HCT116 (cell line): ENCODE measurements at regions not wholly inside any gene's neighbourhood (a gene's known extent, or its start where the extent isn't known, plus 50 kb on each side); places are given as distances from the start of the nearest gene placed in this dataset.

Experiments
- ATAC-seq: fragments of 200-7000 bp; cut with Tn5 transposase; 2 replicates; pipeline ENCODE4 v1.9.1; 2020; ENCODE audit warnings: mild to moderate bottlenecking, moderate library complexity
- BruUV-seq: library from RNA; stranded (reverse); fragments of 400-500 nt; replicated peaks from 2 replicates; lab custom pipeline; 2021; lab: Mats Ljungman, UMichigan
- CTCF ChIA-PET: fragments of 300-600 bp; sonication (Branson Sonifier 250); formaldehyde crosslinking; loops from one replicate; lab custom pipeline; 2021; ENCODE audit warnings: antibody characterized with exemption; lab: Charles Lee
- POLR2A ChIA-PET: fragments of 300-600, 350-600 bp; sonication (Branson Sonifier 250); formaldehyde crosslinking; loops from one replicate; lab custom pipeline; 2021; ENCODE audit warnings: antibody characterized with exemption; lab: Charles Lee
- RAD21 ChIA-PET, 2 experiments: fragments of 300-600 bp; sonication (Branson Sonifier 250); formaldehyde crosslinking; loops; one replicate each; lab custom pipeline; 2023; ENCODE audit warnings: low total read pairs in 2 of 2; ENCODE audit not compliant: uncharacterized antibody in 2 of 2, unreplicated experiment in 2 of 2, low non-redundant PET in 1 of 2; lab: Charles Lee
- DNase-seq: peaks from one replicate; pipeline ENCODE4 v3.0.0-alpha.2; 2010; ENCODE audit warnings: low read depth, low spot score
- H2AFZ ChIP-seq: fragments of 200-600 bp; shearing (Covaris generic), sonication (generic); 2 replicates; pipeline ENCODE4 v1.6.1; 2017; ENCODE audit warnings: low read depth, mixed run types, mixed read lengths, antibody characterized with exemption, low read length; ENCODE audit not compliant: poor library complexity, severe bottlenecking
- H3K27ac ChIP-seq: 2 replicates; pipeline ENCODE4 v1.5.1; 2012; ENCODE audit warnings: low read depth, low read length
- H3K27me3 ChIP-seq: fragments of 200-600 bp; sonication (generic); 2 replicates; pipeline ENCODE4 v1.6.1; 2016; ENCODE audit warnings: mixed run types, low read length, mixed read lengths; ENCODE audit not compliant: insufficient read depth
- H3K36me3 ChIP-seq, 2 experiments: fragments of 200-500 bp in 1 of 2; fragments of 200-600 bp in 1 of 2; sonication (Bioruptor generic) in 1 of 2; sonication (generic) in 1 of 2; 2 replicates each; pipeline versions ENCODE4 v1.5.1 to v1.6.1; 2014 to 2016; ENCODE audit warnings: low read length in 2 of 2, inconsistent platforms in 1 of 2, mixed read lengths in 1 of 2, mixed run types in 1 of 2; ENCODE audit not compliant: insufficient read depth in 2 of 2, control insufficient read depth in 1 of 2
- H3K4me1 ChIP-seq, 2 experiments: fragments of 200-600 bp in 1 of 2; sonication (generic) in 1 of 2; 2 replicates each; pipeline versions ENCODE4 v1.5.1 to v1.6.1; 2012 to 2017; ENCODE audit warnings: low read length in 2 of 2, inconsistent platforms in 1 of 2, mild to moderate bottlenecking in 1 of 2, mixed read lengths in 1 of 2, mixed run types in 1 of 2, moderate library complexity in 1 of 2; ENCODE audit not compliant: insufficient read depth in 2 of 2, control insufficient read depth in 1 of 2
- H3K4me2 ChIP-seq: fragments of 200-600 bp; sonication (generic); 2 replicates; pipeline ENCODE4 v1.6.1; 2017; ENCODE audit warnings: mixed run types, low read length, mixed read lengths
- H3K4me3 ChIP-seq, 2 experiments: fragments of 200-600 bp in 1 of 2; sonication (generic) in 1 of 2; replicated peaks in 1 of 2; 2 replicates each; pipeline ENCODE4 v1.5.1; 2011 to 2016; ENCODE audit warnings: low read length in 2 of 2, control low read depth in 1 of 2, low read depth in 1 of 2, mild to moderate bottlenecking in 1 of 2, mixed read lengths in 1 of 2, mixed run types in 1 of 2
- H3K79me2 ChIP-seq: fragments of 200-600 bp; sonication (generic); 2 replicates; pipeline ENCODE4 v1.6.1; 2017; ENCODE audit warnings: mild to moderate bottlenecking, mixed run types, low read length, moderate library complexity, mixed read lengths; ENCODE audit not compliant: insufficient read depth
- H3K9ac ChIP-seq: fragments of 200-600 bp; sonication (generic); 2 replicates; pipeline ENCODE4 v1.6.1; 2016; ENCODE audit warnings: low read length, mixed read lengths
- H3K9me2 ChIP-seq: fragments of 200-600 bp; sonication (generic), shearing (Covaris generic); 2 replicates; pipeline ENCODE4 v1.6.1; 2017; ENCODE audit warnings: mixed run types, mild to moderate bottlenecking, moderate library complexity; ENCODE audit not compliant: insufficient read depth
- H3K9me3 ChIP-seq, 2 experiments: fragments of 200-500 bp in 1 of 2; fragments of 200-600 bp in 1 of 2; sonication (Bioruptor generic) in 1 of 2; sonication (generic) in 1 of 2; 2 replicates each; pipeline ENCODE4 v1.6.1; 2014 to 2017; ENCODE audit warnings: low read length in 2 of 2, mixed read lengths in 2 of 2, inconsistent platforms in 1 of 2, low read depth in 1 of 2, mild to moderate bottlenecking in 1 of 2, mixed run types in 1 of 2, moderate library complexity in 1 of 2; ENCODE audit not compliant: control insufficient read depth in 1 of 2, insufficient read depth in 1 of 2
- H4K20me1 ChIP-seq: fragments of 200-600 bp; sonication (generic), shearing (Covaris generic); 2 replicates; pipeline ENCODE4 v1.6.1; 2017; ENCODE audit warnings: mixed run types, mild to moderate bottlenecking, moderate library complexity; ENCODE audit not compliant: insufficient read depth
- CBX3 ChIP-seq: IDR thresholded peaks from 2 replicates; pipeline ENCODE4 v1.6.1; 2012; ENCODE audit warnings: low read depth
- CEBPB ChIP-seq: IDR thresholded peaks from 2 replicates; pipeline ENCODE4 v1.6.1; 2012; ENCODE audit warnings: low read depth
- CTCF ChIP-seq, 3 experiments: fragments of 200-600 bp in 1 of 3; sonication (generic) in 1 of 3; IDR thresholded peaks in 2 of 3; conservative IDR thresholded peaks in 1 of 3; 2 replicates each; pipeline ENCODE4 v1.5.1; 2012 to 2017; ENCODE audit warnings: low read depth in 2 of 3, low read length in 2 of 3, antibody characterized with exemption in 1 of 3, borderline replicate concordance in 1 of 3, control low read depth in 1 of 3, mild to moderate bottlenecking in 1 of 3, mixed read lengths in 1 of 3, mixed run types in 1 of 3, moderate library complexity in 1 of 3; ENCODE audit not compliant: insufficient read depth in 1 of 3
- EGR1 ChIP-seq: IDR thresholded peaks from 2 replicates; pipeline ENCODE4 v1.6.1; 2012; ENCODE audit warnings: low read depth
- ELF1 ChIP-seq: IDR thresholded peaks from 2 replicates; pipeline ENCODE4 v1.6.1; 2012; ENCODE audit warnings: low read depth, borderline replicate concordance
- EZH2 ChIP-seq: fragments of 200-600 bp; sonication (generic); IDR thresholded peaks from 2 replicates; pipeline ENCODE4 v1.6.1; 2017; ENCODE audit warnings: antibody characterized with exemption, mixed run types
- EZH2phosphoT487 ChIP-seq: fragments of 200-600 bp; IDR thresholded peaks from 2 replicates; pipeline ENCODE4 v1.6.1; 2018; ENCODE audit warnings: antibody characterized with exemption, borderline replicate concordance
- FOSL1 ChIP-seq: IDR thresholded peaks from 2 replicates; pipeline ENCODE4 v1.6.1; 2012; ENCODE audit warnings: low read depth
- MAX ChIP-seq: IDR thresholded peaks from 2 replicates; pipeline ENCODE4 v1.6.1; 2012
- POLR2A ChIP-seq: IDR thresholded peaks from 2 replicates; pipeline ENCODE4 v1.7.0; 2011; ENCODE audit warnings: borderline replicate concordance; ENCODE audit not compliant: insufficient read depth, insufficient read length; ENCODE audit errors: extremely low read depth
- POLR2AphosphoS5 ChIP-seq: IDR thresholded peaks from 2 replicates; pipeline ENCODE4 v1.6.1; 2011; ENCODE audit warnings: mild to moderate bottlenecking, low read depth, low read length, moderate library complexity
- RAD21 ChIP-seq: IDR thresholded peaks from 2 replicates; pipeline ENCODE4 v1.6.1; 2012; ENCODE audit warnings: low read depth, mild to moderate bottlenecking
- REST ChIP-seq: IDR thresholded peaks from 2 replicates; pipeline ENCODE4 v1.6.1; 2012; ENCODE audit warnings: low read depth
- SIN3A ChIP-seq: IDR thresholded peaks from 2 replicates; pipeline ENCODE4 v1.6.1; 2012; ENCODE audit warnings: low read depth
- SP1 ChIP-seq: IDR thresholded peaks from 2 replicates; pipeline ENCODE4 v1.6.1; 2012; ENCODE audit warnings: low read depth
- TCF7L2 ChIP-seq: IDR thresholded peaks from 2 replicates; pipeline ENCODE4 v1.7.0; 2011; ENCODE audit warnings: borderline replicate concordance, inconsistent platforms; ENCODE audit not compliant: insufficient read depth, insufficient read length; ENCODE audit errors: extremely low read depth
- YY1 ChIP-seq: IDR thresholded peaks from 2 replicates; pipeline ENCODE4 v1.6.1; 2011; ENCODE audit warnings: low read length, low read depth, moderate library complexity, mild to moderate bottlenecking; ENCODE audit not compliant: insufficient replicate concordance; ENCODE audit errors: extremely low read depth
- ZBTB33 ChIP-seq: IDR thresholded peaks from 2 replicates; pipeline ENCODE4 v1.6.1; 2011; ENCODE audit warnings: mild to moderate bottlenecking, low read length, moderate library complexity; ENCODE audit not compliant: insufficient replicate concordance; ENCODE audit errors: extremely low read depth
- ZFX ChIP-seq: fragments of 450-650 bp; IDR thresholded peaks from 2 replicates; pipeline ENCODE4 v1.6.1; 2017
- intact Hi-C: fragments of 100-400 bp; cut with micrococcal nuclease; formaldehyde crosslinking; loops from 2 replicates; pipeline ENCODE4 v1.10.0; 2022

GRCh38 chrX:118228456-118228855 is 111.8 kb upstream of the KLHL13 start:
- Histone ChIP-seq H3K4me1 (peaks cover 0 to 6% of the 10 kb centered on the region in 2 experiments; a peak in 2 of 4 replicates), H2AFZ (no peak overlapping the region), H3K79me2 (no peaks in the 10 kb centered on the region), H3K9me3 (no peaks in the 10 kb centered on the region), H3K36me3 (no peaks in the 10 kb centered on the region), H4K20me1 (no peaks in the 10 kb centered on the region), H3K4me3 (no peak overlapping the region), H3K27ac (no peak overlapping the region), H3K27me3 (no peaks in the 10 kb centered on the region), H3K9ac (no peak overlapping the region), H3K9me2 (no peaks in the 10 kb centered on the region), H3K4me2 (no peak overlapping the region)
- DNase-seq (no peak), ATAC-seq (no peak)
- RAD21 ChIA-PET = no interaction called here
- POLR2A ChIA-PET = no interaction called here
- CTCF ChIA-PET = no interaction called here
- TF ChIP-seq RAD21 (no peak), ZBTB33 (no peak), SP1 (no peak), SIN3A (no peak), YY1 (no peak), EZH2 (no peak), CEBPB (no peak), CTCF (IDR thresholded peaks at IDR 0.05 in 2 of 3, conservative IDR thresholded peaks at IDR 0.05 in 1 of 3; ENCODE audit: borderline replicate concordance in 1 of 3, insufficient read depth in 1 of 3, low read depth in 2 of 3, low read length in 2 of 3) (no peak), TCF7L2 (no peak), REST (no peak), POLR2AphosphoS5 (no peak), ZFX (no peak), ELF1 (no peak), MAX (no peak), FOSL1 (no peak), EGR1 (no peak), CBX3 (no peak), EZH2phosphoT487 (no peak), POLR2A (no peak)
- intact Hi-C loops = no loop called here
- no TSS peak for BruUV-seq
